ENCODE measurements at regions not wholly inside any gene's neighbourhood (a gene's known extent, or its start where the extent isn't known, plus 50 kb on each side); places are given as distances from the start of the nearest gene placed in this dataset.

DNA sequence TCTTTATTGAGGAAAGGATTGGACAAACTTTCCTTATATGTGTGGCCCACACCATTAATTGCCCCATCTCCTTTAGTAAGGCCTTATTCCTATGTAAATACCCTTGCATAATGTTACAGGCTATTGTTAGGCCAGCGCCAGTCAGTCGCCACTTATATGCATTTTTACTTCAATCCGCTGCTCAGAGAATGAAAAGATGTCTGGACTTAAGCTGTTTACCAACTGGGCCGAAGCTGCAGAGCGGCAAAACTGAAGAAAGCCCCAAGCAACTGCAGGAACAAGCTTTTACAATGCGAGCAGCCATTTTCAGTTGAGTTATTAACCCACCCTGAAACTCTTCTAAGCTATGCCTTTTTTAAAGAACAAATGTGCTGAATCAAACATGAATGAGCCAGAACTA, 92.1 kb upstream of the OTX2 start:
- TF ChIP-seq, protein P1, sequence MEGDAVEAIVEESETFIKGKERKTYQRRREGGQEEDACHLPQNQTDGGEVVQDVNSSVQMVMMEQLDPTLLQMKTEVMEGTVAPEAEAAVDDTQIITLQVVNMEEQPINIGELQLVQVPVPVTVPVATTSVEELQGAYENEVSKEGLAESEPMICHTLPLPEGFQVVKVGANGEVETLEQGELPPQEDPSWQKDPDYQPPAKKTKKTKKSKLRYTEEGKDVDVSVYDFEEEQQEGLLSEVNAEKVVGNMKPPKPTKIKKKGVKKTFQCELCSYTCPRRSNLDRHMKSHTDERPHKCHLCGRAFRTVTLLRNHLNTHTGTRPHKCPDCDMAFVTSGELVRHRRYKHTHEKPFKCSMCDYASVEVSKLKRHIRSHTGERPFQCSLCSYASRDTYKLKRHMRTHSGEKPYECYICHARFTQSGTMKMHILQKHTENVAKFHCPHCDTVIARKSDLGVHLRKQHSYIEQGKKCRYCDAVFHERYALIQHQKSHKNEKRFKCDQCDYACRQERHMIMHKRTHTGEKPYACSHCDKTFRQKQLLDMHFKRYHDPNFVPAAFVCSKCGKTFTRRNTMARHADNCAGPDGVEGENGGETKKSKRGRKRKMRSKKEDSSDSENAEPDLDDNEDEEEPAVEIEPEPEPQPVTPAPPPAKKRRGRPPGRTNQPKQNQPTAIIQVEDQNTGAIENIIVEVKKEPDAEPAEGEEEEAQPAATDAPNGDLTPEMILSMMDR (IDR thresholded peaks at IDR 0.05 in 8 of 11, conservative IDR thresholded peaks at IDR 0.05 in 3 of 11) = no peak
- TF ChIP-seq POLR2A (IDR thresholded peaks at IDR 0.05) = no peak

All from spleen (tissue), 7 donors.